G401 (cell line): ENCODE measurements at regions not wholly inside any gene's neighbourhood (a gene's known extent, or its start where the extent isn't known, plus 50 kb on each side); places are given as distances from the start of the nearest gene placed in this dataset.
"Not testable (repeated sequence)": the region's sequence is repeated elsewhere in the genome, so short reads cannot be mapped to it uniquely, and the experiment has no call there.

Experiments used
- DNase-seq: peaks from one replicate; pipeline ENCODE4 v3.0.0-alpha.2; 2015; ENCODE audit warnings: low spot score
- in situ Hi-C: cut with HindIII; loops from 2 replicates; pipeline ENCODE4 v1.10.0; 2016; ENCODE audit warnings: low sequenced_read_pairs, mixed read lengths

GRCh38 chr12:23368590-23368989 lies 580.9 kb downstream of the SOX5 start:
- no peak for DNase-seq
- in situ Hi-C loops, result no loop called here

DNA sequence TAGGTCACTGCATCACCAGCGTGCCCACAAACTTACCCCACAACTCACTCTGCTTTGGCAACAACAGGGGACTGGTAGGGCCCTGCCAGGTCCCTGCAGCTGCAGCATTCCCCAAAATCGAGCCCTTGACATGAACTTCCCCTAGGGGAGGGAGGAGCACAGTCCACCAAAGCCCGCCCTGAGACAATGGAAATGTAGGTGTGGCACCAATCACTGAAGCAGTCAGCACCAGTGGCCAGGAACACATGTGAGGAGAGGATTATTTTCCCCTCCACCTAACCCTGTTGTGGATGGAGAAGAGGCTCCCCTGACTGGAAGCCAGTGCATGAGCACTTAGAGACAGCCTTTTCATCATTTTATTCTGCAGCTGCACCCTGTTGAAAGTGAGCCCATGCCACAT lies 573.8 kb downstream of the SOX5 start:
- no peak for DNase-seq
- in situ Hi-C loops, result no loop called here

DNA sequence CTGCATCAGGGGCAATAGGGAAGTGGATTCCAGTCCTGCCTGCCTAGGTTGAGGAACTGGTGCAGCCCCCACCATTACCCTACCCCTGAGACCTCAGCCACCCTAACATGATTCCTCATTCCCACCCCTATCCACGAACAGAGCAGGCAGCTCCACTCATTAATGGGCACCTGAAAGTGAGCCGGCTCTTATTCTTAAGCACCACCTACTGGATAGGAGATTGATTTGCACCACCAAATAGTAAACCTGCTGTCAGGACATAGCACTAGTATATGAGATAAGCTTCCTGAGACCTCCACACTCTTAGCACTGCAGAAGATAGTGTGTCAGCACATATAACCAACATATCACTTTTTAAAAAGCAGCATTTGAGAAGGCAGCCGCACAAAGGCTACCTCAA lies 573.2 kb downstream of the SOX5 start:
- DNase-seq, result no peak
- in situ Hi-C loops, result no loop called here

- DNase-seq, result no peak
- in situ Hi-C loops, result no loop called here
Measured at GRCh38 chr12:23380419-23381100, 568.9 kb downstream of the SOX5 start.

DNA sequence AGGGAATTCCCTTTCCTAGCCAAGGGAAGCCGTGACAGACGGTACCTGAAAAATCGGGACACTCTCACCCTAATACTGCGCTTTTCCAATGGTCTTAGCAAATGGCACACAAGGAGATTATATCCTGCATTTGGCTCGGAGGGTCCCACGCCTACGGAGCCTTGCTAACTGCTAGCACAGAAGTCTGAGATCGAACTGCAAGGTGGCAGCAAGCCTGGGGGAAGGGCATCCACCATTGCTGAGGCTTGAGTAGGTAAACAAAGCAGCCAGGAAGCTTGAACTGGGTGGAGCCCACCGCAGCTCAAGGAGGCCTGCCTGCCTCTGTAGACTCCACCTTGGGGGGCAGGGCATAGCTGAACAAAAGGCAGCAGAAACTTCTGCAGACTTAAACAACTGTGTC lies 560.6 kb downstream of the SOX5 start:
- DNase-seq, in situ Hi-C loops: not testable (repeated sequence)

DNA sequence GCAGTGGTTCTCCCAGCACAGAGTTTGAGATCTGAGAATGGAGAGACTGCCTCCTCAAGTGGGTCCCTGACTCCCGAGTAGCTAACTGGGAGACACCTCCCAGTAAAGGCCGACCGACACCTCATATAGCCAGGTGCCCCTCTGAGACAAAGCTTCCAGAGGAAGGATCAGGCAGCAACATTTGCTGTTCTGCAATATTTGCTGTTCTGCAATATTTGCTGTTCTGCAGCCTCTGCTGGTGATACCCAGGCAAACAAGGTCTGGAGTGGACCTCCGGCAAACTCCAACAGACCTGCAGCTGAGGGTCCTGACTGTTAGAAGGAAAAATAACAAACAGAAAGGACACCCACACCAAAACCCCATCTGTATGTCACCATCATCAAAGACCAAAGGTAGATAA lies 560.2 kb downstream of the SOX5 start:
- DNase-seq, in situ Hi-C loops: not testable (repeated sequence)

DNA sequence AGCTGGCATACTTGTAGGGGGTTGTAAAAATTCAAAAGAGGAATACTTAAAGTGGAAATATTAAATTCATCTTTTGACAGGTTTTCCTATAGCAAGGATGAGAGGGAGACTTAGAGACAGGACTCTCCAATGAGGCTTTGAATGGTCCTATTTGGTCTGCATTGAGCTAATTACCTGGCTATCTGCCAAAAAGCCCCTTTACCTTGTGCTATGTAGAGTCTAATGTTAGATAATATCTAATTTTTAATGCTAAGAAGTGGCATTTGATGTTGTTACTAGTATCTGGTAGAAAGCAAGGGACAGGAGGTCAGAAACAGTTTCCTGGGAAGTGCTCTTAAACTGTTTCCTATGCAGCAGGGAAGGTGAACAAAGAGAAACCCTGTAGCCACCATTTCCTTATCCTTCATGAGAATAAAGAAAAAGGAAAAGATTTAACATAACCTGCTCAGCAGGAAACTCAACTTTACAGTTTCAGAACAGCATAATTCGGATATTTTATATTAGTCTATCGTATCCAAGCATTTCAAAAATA lies 550.0 kb downstream of the SOX5 start:
- in situ Hi-C loops, result no loop called here
- DNase-seq, result no peak

GRCh38 chr12:23415180-23415579 lies 534.3 kb downstream of the SOX5 start:
- in situ Hi-C loops, result no loop called here
- no peak for DNase-seq

DNA sequence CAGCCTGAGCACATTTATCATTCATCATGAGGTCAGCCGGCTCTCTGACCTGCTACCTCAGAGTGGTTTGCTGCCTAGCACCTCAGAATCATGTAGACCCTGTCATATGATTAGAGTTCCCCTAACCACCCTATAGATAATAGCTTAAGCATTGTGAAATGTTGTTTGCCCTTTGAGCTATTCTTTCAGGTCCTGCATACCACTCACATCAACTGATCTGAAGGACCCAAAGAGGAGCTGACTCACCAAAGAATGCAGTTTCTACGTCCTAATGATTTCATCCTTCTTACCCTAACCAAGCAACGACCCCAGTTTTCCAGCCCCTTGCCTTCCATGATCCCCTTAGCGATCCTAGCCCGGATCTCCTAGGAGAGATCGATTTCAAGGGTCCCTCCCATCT lies 527.9 kb downstream of the SOX5 start:
- DNase-seq, result no peak
- in situ Hi-C loops, result no loop called here

DNA sequence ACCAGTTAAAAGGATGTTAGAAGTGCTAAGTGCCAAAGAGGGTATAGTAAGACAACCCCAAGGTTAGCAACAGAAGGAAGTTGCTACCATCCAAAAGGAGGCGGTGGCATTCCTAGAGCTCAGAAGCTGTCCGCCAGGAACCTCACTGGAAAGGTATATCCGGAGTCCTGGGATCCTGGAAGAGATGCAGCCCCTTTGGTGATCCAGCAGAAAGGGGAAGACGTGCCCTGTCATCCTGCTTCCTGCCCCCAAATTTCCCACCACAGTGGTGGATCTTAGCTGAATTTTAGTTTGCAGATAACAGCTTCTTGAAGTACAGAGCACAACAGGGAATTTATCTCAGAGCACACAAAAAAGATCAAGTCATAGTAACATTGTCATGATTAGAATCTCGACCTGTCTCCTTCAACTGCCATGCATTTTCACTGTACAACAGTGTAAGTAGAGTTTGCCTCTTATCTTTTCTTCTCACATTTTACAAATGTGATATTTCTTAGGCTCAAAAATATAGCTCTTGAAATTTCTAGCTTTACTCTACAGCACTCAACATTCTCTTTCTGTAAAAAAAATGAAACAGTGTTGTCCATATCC lies 526.3 kb downstream of the SOX5 start:
- in situ Hi-C loops, result no loop called here
- DNase-seq, result no peak

GRCh38 chr12:23423796-23424195 lies 525.7 kb downstream of the SOX5 start:
- in situ Hi-C loops, result no loop called here
- no peak for DNase-seq

DNA sequence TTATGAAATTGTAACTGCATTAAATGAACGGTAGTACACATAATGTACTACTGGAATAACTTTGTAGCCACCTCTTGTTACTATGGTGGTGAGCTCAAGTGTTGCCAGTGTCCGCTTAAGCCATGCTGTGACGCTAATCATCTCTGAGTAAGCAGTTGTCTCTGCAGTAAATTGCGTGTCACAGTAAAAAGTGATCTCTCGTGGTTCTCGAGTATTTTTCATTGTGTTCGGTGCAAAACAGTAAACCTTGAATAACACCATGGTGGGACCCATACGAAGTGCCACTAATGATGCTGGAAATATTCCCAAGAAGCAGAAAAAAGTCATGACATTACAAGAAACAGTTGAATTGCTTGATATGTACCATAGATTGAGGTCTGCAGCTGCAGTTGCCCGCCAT lies 524.8 kb downstream of the SOX5 start:
- in situ Hi-C loops, result no loop called here
- no peak for DNase-seq

GRCh38 chr12:23426328-23426727 lies 523.1 kb downstream of the SOX5 start:
- in situ Hi-C loops, result no loop called here
- DNase-seq, result no peak

DNA sequence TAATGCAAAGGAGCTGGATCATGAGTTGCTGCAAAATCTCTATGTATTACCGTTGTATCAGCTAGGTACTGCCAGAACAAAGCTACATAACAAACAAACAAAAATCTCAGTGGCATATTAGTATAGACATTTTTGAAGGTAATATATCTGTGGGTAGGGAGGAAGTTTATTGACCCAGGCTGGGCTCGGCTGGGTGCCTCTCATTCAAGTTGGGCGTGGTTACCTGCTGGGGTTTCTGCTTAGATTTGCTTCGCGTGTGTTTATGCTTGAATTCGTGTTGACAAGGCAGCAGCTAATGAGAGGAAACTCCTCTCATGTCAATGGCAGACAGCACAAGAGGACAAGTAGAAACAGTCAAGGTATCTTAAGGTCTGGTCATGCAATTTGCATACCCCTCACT lies 520.7 kb downstream of the SOX5 start:
- in situ Hi-C loops, result no loop called here
- no peak for DNase-seq

DNA sequence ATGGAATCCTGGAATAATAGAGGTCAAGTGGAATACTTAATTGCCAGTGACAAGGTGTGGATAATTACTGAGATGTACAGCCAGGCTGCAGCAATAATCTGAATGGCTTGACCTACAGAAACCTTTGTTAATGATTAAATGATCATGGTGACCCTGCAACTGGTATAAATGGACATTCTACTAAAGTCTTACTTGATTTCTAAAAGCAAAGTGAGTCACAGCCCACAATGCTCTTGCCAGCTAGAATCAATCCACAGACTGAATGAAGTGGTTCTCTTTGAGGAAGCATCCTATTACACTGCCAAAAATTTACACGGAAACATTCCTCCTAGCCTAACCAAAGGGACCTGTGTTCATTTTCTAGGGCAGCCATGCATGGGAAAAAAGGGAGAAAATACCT lies 518.5 kb downstream of the SOX5 start:
- in situ Hi-C loops, result no loop called here
- DNase-seq, result no peak

GRCh38 chr12:23433121-23433520 lies 516.3 kb downstream of the SOX5 start:
- in situ Hi-C loops, result no loop called here

GRCh38 chr12:23434154-23434553 lies 515.3 kb downstream of the SOX5 start:
- in situ Hi-C loops, result no loop called here
- no peak for DNase-seq

More at GRCh38 chr12:23433121-23433520, 516.3 kb downstream of the SOX5 start:
- DNase-seq, result no peak

DNA sequence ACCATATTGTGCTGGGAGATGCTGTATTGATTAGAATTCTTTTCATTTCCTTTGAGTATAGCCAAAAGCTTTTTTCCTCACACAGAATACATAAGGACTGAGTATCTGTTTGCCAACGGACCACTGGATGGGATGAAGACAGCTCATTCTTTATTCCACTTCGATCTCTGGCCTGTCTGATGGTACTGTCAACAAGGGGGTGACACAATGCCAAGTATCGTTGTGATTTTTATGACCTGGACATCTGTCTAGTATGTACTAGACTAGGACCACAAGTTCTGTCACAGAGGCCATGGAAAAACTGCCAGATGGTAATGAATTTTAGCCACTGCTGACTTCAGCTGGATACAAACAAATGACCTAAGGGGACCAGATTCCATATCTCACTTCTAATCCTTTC lies 502.7 kb downstream of the SOX5 start:
- in situ Hi-C loops, result no loop called here
- no peak for DNase-seq

DNA sequence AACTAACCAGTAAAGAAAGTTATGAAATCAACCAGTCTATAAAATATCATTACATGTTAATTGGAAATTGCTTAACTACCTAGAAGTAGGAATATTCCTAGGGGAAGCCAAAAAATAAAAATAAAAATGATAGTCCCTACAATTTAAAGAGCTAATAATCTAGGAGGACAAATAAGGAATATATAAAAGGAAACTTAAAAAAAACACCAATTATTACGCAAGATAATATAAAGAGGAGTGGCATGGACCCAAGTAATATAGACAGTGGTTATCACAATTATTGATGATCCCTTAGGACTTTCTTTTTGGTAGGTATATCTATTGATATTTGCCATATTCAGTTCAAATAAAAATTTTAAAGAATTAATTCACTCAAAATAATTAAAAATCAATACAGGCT lies 498.7 kb downstream of the SOX5 start:
- in situ Hi-C loops, result no loop called here
- DNase-seq, result no peak

DNA sequence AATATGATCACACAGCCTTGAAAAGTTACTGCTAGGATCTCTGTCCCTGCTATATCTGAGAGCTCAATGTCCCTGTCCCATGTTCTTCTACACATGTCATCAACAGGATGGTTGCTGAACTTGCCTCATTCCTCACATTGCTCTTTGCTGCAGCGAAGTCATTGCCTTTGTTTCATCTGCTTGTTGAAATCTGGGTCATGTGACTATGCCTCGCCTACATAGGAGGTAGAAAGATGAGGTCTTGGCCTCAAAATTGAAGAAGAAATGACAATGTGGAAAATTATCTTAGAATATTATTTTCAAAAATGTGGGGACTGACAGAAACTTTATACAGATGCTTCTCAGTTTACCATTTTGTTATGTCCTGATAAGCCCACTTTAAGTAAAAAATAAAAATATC lies 494.2 kb downstream of the SOX5 start:
- no peak for DNase-seq
- in situ Hi-C loops, result no loop called here

DNA sequence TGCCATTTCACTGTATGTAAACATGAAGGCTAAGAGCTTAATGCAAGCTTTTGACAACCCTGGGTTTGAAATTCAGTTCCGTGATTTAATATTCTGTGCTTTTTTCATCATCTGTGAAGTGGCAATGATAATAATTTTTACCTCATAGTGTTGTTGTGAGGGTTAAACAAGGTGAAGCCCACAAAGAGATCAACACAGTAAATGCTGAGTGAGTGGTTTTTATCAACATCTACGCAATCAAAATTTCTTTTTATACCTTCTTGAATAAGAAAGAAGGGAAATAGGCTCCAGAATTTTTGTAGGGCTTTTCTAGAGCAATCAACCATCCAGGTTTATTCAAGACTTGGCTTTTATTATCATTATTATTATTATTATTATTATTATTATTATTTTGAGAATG lies 490.8 kb downstream of the SOX5 start:
- in situ Hi-C loops, result no loop called here
- no peak for DNase-seq
